Gastrocnemius medialis (tissue), 4 donors: ENCODE measurements at regions not wholly inside any gene's neighbourhood (a gene's known extent, or its start where the extent isn't known, plus 50 kb on each side); places are given as distances from the start of the nearest gene placed in this dataset.

Source experiments
- ATAC-seq, 2 donors: fragments of 150-250 bp; one replicate each; pipeline ENCODE4 v1.9.1; 2016
- DNase-seq, 2 donors: peaks; one replicate each; pipeline ENCODE4 v3.0.0-alpha.2; 2019
- H3K27ac ChIP-seq, 4 donors: fragments of 200-600 bp; sonication (generic); 1 replicate in 1 of 4; 2 replicates in 3 of 4; pipeline ENCODE4 v1.5.1; 2016 to 2018; ENCODE audit warnings: mild to moderate bottlenecking in 2 of 4, moderate library complexity in 1 of 4
- H3K27me3 ChIP-seq, 3 donors: fragments of 200-600 bp; sonication (generic) in 2 of 3; 1 replicate in 1 of 3; 2 replicates in 2 of 3; pipeline versions ENCODE4 v1.5.1 to v1.6.0; 2016 to 2019; ENCODE audit warnings: mild to moderate bottlenecking in 1 of 3, moderate library complexity in 1 of 3
- H3K36me3 ChIP-seq, 2 donors: fragments of 200-600 bp; sonication (generic) in 1 of 2; one replicate each; pipeline ENCODE4 v1.5.1; 2017 to 2018
- H3K4me1 ChIP-seq, 2 donors: fragments of 200-600 bp; sonication (generic) in 1 of 2; one replicate each; pipeline ENCODE4 v1.5.1; 2016 to 2017; ENCODE audit warnings: mild to moderate bottlenecking in 2 of 2
- H3K4me3 ChIP-seq, 4 donors: fragments of 200-600 bp; sonication (generic) in 3 of 4; 1 replicate in 1 of 4; 2 replicates in 3 of 4; pipeline ENCODE4 v1.5.1; 2016 to 2019; ENCODE audit warnings: mild to moderate bottlenecking in 2 of 4
- H3K9me3 ChIP-seq, 3 donors: fragments of 200-600 bp; sonication (generic) in 2 of 3; 1 replicate in 1 of 3; 2 replicates in 2 of 3; pipeline ENCODE4 v1.5.1; 2016 to 2019
- POLR2A ChIP-seq, 2 donors: fragments of 450-650 bp; IDR thresholded peaks; one replicate each; pipeline ENCODE4 v1.6.1; 2017; ENCODE audit warnings: antibody characterized with exemption in 2 of 2, mild to moderate bottlenecking in 2 of 2, moderate library complexity in 2 of 2
- in situ Hi-C, 4 donors: fragments of 200-750 bp; cut with MboI; loops; one replicate each; pipeline versions ENCODE4 v1.15.0 to v1.8.0; 2017; ENCODE audit warnings: low sequenced_read_pairs in 4 of 4
- intact Hi-C: fragments of 100-400 bp; cut with DNase I; formaldehyde crosslinking; loops from one replicate; pipeline ENCODE4 v1.15.1; 2023; ENCODE audit warnings: low total_unique reads
- TF ChIP-seq, protein P1 (sequence below), 5 experiments: fragments of 450-650 bp in 3 of 5; fragments of 200-600 bp in 2 of 5; sonication (generic) in 2 of 5; IDR thresholded peaks in 4 of 5; conservative IDR thresholded peaks in 1 of 5; 1 replicate in 4 of 5; 2 replicates in 1 of 5; pipeline ENCODE4 v1.5.1; 2016 to 2019; ENCODE audit warnings: antibody characterized with exemption in 5 of 5, mild to moderate bottlenecking in 3 of 5, moderate library complexity in 3 of 5

DNA sequence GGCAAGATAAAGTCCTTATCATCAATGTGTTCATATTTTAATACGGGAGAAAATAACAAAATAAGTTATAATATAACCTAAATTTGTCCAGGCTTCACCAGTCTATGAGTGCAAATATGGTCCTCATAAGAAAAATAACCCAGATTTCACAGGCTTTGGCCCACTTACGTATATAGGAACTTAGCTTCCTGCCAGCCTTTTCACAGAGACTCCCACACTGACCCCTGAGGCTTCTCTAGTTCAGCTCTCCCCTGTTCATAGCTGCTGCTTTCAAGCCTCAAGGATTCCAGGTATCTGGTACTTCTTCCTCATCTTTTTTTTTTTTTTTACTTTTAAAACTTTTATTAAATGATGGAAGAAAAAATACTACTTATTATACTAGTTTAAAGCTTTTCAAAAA is 74.9 kb upstream of the PELI1 start:
- Histone ChIP-seq H3K36me3 (no peaks in the 10 kb centered on the region), H3K27ac (no peak overlapping the region), H3K4me3 (no peak overlapping the region), H3K9me3 (no peaks in the 10 kb centered on the region), H3K4me1 (peaks cover 4 to 17% of the 10 kb centered on the region in 2 donors), H3K27me3 (no peaks in the 10 kb centered on the region)
- TF ChIP-seq POLR2A (IDR thresholded peaks at IDR 0.05), result no peak
- TF ChIP-seq, protein P1, sequence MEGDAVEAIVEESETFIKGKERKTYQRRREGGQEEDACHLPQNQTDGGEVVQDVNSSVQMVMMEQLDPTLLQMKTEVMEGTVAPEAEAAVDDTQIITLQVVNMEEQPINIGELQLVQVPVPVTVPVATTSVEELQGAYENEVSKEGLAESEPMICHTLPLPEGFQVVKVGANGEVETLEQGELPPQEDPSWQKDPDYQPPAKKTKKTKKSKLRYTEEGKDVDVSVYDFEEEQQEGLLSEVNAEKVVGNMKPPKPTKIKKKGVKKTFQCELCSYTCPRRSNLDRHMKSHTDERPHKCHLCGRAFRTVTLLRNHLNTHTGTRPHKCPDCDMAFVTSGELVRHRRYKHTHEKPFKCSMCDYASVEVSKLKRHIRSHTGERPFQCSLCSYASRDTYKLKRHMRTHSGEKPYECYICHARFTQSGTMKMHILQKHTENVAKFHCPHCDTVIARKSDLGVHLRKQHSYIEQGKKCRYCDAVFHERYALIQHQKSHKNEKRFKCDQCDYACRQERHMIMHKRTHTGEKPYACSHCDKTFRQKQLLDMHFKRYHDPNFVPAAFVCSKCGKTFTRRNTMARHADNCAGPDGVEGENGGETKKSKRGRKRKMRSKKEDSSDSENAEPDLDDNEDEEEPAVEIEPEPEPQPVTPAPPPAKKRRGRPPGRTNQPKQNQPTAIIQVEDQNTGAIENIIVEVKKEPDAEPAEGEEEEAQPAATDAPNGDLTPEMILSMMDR (IDR thresholded peaks at IDR 0.05 in 4 of 5, conservative IDR thresholded peaks at IDR 0.05 in 1 of 5), result no peak
- no peak for DNase-seq
- in situ Hi-C loops, result no loop called here
- intact Hi-C loops, result no loop called here
- no peak for ATAC-seq

DNA sequence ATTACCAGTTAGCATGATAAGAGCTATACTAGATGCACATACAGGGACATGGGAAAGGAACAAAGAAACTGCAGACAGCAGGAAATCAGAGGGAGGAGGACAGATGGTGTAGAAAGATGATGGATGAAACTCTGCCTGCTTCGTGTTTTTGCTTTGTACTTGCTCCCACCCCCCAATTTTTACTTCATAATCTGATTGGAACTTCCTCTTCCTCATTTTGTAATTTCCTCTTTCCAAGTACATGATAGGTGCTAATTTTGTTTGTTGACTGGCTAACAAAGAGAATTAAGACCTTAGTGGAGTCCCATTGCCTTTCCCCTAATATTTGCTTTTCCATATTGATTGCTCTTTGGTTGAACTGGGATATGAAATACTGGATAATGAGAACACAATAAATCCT is 76.0 kb upstream of the PELI1 start:
- Histone ChIP-seq H3K9me3 (no peaks in the 10 kb centered on the region), H3K4me1 (peaks cover 4 to 11% of the 10 kb centered on the region in 2 donors), H3K36me3 (no peaks in the 10 kb centered on the region), H3K27ac (no peak overlapping the region), H3K27me3 (no peaks in the 10 kb centered on the region), H3K4me3 (no peak overlapping the region)
- DNase-seq (no peak), ATAC-seq (no peak)
- in situ Hi-C loops, result no loop called here
- TF ChIP-seq, protein P1 (IDR thresholded peaks at IDR 0.05 in 4 of 5, conservative IDR thresholded peaks at IDR 0.05 in 1 of 5), result no peak
- no peak for TF ChIP-seq POLR2A (IDR thresholded peaks at IDR 0.05)
- intact Hi-C loops, result loop anchor here (10.0 kb wide), 1 partner anchor 55 kb away; no protein-coding TSS in a partner anchor

DNA sequence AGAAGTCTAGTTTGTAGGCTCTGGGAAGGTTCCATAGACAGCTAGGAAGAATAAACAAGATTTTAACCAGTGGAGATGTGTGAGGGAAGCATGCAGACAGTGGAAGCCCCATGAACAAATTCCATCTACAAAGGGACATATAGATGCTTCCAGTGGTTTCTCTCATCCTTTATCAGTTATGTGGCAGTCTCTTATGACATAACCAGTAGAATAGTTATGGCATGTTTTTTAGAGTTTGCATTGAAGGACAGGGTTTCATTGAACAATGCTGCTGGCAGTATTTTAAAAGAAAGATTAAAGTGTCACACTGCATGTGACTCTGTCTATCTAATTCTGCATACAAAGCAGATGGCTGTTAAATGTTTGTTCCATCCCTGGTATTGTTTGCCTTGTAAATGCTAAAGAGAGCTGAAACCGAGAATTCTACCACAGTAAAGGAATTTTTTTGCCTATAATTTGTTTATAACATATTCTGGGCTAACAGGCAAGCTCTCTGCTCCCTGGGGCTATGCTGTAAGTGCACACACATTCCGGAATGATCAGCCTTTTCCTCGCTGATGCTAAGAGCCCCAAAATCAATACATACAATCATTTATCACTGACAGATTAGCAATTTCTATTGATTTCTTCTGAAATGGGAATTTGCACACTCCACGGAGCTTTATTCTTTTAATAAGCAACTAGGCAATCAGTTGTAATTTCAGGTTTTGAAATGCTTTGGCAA is 76.8 kb upstream of the PELI1 start:
- no peak overlapping the region for H3K4me3 ChIP-seq
- DNase-seq, result no peak
- intact Hi-C loops, result loop anchor here (10.0 kb wide), 1 partner anchor 54 kb away; no protein-coding TSS in a partner anchor
- no peak for TF ChIP-seq POLR2A (IDR thresholded peaks at IDR 0.05)
- TF ChIP-seq, protein P1 (IDR thresholded peaks at IDR 0.05 in 4 of 5, conservative IDR thresholded peaks at IDR 0.05 in 1 of 5), result no peak
- in situ Hi-C loops, result no loop called here
- no peaks in the 10 kb centered on the region for H3K9me3 ChIP-seq
- no peak overlapping the region for H3K27ac ChIP-seq
- no peak for ATAC-seq
- peaks cover 4 to 11% of the 10 kb centered on the region in 2 donors for H3K4me1 ChIP-seq
- no peaks in the 10 kb centered on the region for H3K36me3 ChIP-seq
- no peaks in the 10 kb centered on the region for H3K27me3 ChIP-seq

DNA sequence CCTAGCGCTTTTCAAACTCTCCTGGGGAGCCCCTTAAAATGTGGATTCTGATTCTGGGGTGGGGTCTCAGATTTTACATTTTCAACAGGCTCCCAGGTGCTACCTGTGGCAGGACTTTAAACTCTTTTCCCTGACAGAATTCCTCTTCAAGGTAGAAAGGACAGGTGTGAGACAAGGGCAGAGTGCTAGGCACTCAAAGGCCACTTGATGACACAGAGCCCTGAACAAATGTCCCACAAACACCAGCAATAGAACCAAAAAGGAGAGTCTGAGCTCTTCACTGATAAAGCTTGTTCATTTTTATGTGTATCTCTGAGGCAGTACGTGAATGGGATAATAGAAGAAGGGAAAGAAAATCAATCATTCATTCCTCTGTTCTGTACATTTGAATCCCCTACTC is 77.7 kb upstream of the PELI1 start:
- DNase-seq (no peak), ATAC-seq (no peak)
- Histone ChIP-seq H3K9me3 (no peaks in the 10 kb centered on the region), H3K4me3 (no peak overlapping the region), H3K36me3 (no peaks in the 10 kb centered on the region), H3K4me1 (peaks cover 4 to 11% of the 10 kb centered on the region in 2 donors), H3K27ac (peak overlapping the region in 1 of 4 donors; percentile 21), H3K27me3 (no peaks in the 10 kb centered on the region)
- intact Hi-C loops, result loop anchor here (10.0 kb wide), 1 partner anchor 53 kb away; no protein-coding TSS in a partner anchor
- in situ Hi-C loops, result no loop called here
- TF ChIP-seq, protein P1 (IDR thresholded peaks at IDR 0.05 in 4 of 5, conservative IDR thresholded peaks at IDR 0.05 in 1 of 5), result no peak
- no peak for TF ChIP-seq POLR2A (IDR thresholded peaks at IDR 0.05)
